ENCODE measurements at regions not wholly inside any gene's neighbourhood (a gene's known extent, or its start where the extent isn't known, plus 50 kb on each side); places are given as distances from the start of the nearest gene placed in this dataset.
"Not testable (repeated sequence)": the region's sequence is repeated elsewhere in the genome, so short reads cannot be mapped to it uniquely, and the experiment has no call there.

GRCh38 chr6:85063611-85064010 is 299.2 kb upstream of the TBX18 start:
- no peaks in the 10 kb centered on the region for H3K36me3 ChIP-seq (ENCODE audit: control insufficient read depth in 5 of 5, insufficient read depth in 5 of 5, low read length in 5 of 5)
- H3K9ac ChIP-seq (ENCODE audit: low read length in 5 of 5) = no peak overlapping the region
- no peaks in the 10 kb centered on the region for H3K27me3 ChIP-seq (ENCODE audit: control insufficient read depth in 5 of 5, insufficient read depth in 4 of 5, low read length in 5 of 5)
- H3K4me3 ChIP-seq (ENCODE audit: low read depth in 1 of 5, low read length in 5 of 5) = no peak overlapping the region
- no peak overlapping the region for H3K27ac ChIP-seq (ENCODE audit: low read depth, low read length)
- H3K4me1 ChIP-seq (ENCODE audit: control insufficient read depth in 5 of 5, insufficient read depth in 5 of 5, low read length in 5 of 5) = no peaks in the 10 kb centered on the region
- no peaks in the 10 kb centered on the region for H3K9me3 ChIP-seq (ENCODE audit: control insufficient read depth in 5 of 5, low read length in 5 of 5)

DNA sequence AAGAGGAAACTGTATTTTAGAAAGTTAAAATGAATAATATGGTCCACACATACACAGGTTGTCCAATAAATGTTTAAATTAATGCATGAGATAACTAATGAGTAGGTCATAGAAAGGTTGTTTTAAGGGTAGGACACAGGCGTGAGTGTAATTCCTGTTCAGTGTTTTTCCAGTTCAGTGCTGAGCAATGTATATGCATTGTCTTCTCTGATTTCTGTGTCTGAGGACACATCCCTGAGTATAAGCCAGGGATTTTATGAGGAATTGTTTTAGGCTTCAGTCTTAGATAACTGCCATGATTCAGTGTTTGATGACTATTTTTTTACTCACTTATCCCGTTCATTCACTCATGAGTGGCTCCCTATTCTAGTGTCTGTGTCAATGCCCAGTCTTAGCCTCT is 298.5 kb upstream of the TBX18 start:
- H3K9ac ChIP-seq (ENCODE audit: low read length in 5 of 5) = no peak overlapping the region
- H3K36me3 ChIP-seq (ENCODE audit: control insufficient read depth in 5 of 5, insufficient read depth in 5 of 5, low read length in 5 of 5) = no peaks in the 10 kb centered on the region
- H3K9me3 ChIP-seq (ENCODE audit: control insufficient read depth in 5 of 5, low read length in 5 of 5) = no peaks in the 10 kb centered on the region
- H3K27ac ChIP-seq (ENCODE audit: low read depth, low read length) = no peak overlapping the region
- no peaks in the 10 kb centered on the region for H3K27me3 ChIP-seq (ENCODE audit: control insufficient read depth in 5 of 5, insufficient read depth in 4 of 5, low read length in 5 of 5)
- no peak overlapping the region for H3K4me3 ChIP-seq (ENCODE audit: low read depth in 1 of 5, low read length in 5 of 5)
- H3K4me1 ChIP-seq (ENCODE audit: control insufficient read depth in 5 of 5, insufficient read depth in 5 of 5, low read length in 5 of 5) = no peaks in the 10 kb centered on the region

DNA sequence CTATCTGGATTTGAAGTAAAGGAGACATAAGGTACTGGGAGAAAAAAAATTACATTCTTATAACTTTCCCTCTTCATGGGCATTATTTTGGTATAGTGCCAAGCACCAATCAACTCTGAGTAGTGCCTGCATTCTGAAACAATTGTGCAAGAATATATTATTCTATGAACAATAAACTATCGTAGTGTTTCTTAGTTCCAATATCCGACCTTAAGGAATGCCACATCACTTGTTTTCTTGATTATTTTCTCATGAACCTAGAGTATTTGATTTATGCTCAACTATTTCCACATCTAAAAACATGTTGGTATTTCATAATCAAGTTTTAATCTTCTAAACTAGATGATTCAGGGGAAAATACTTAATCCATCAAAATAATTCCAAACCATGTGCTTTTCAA is 294.4 kb upstream of the TBX18 start:
- H3K9me3 ChIP-seq (ENCODE audit: control insufficient read depth in 5 of 5, low read length in 5 of 5) = no peaks in the 10 kb centered on the region
- no peak overlapping the region for H3K4me3 ChIP-seq (ENCODE audit: low read depth in 1 of 5, low read length in 5 of 5)
- H3K9ac ChIP-seq (ENCODE audit: low read length in 5 of 5) = no peak overlapping the region
- no peak overlapping the region for H3K27ac ChIP-seq (ENCODE audit: low read depth, low read length)
- no peaks in the 10 kb centered on the region for H3K27me3 ChIP-seq (ENCODE audit: control insufficient read depth in 5 of 5, insufficient read depth in 4 of 5, low read length in 5 of 5)
- H3K4me1 ChIP-seq (ENCODE audit: control insufficient read depth in 5 of 5, insufficient read depth in 5 of 5, low read length in 5 of 5) = no peaks in the 10 kb centered on the region
- H3K36me3 ChIP-seq (ENCODE audit: control insufficient read depth in 5 of 5, insufficient read depth in 5 of 5, low read length in 5 of 5) = no peaks in the 10 kb centered on the region

DNA sequence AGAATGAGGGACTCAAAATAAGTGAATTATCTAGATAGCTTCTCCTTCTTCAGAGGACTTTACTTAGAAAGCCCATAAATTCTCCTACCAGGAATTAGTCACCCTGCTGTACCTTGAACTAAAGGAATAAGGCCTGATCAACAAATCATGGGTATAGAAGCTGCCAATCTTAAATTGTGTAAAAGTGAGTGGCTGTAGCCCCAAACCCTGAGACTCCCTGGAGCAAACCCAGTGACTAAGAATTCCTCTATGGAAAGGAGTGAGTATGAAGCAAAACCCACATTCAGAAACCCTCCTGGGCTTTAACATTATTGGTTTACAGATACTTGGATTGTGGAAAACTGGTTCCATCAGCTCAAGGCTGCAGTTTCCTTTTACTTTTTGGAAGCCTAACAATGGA is 285.8 kb upstream of the TBX18 start:
- Histone ChIP-seq H3K4me1 (ENCODE audit: control insufficient read depth in 5 of 5, insufficient read depth in 5 of 5, low read length in 5 of 5) (no peaks in the 10 kb centered on the region), H3K27me3 (ENCODE audit: control insufficient read depth in 5 of 5, insufficient read depth in 4 of 5, low read length in 5 of 5) (no peaks in the 10 kb centered on the region), H3K9me3 (ENCODE audit: control insufficient read depth in 5 of 5, low read length in 5 of 5) (no peaks in the 10 kb centered on the region), H3K4me3 (ENCODE audit: low read depth in 1 of 5, low read length in 5 of 5) (no peak overlapping the region), H3K36me3 (ENCODE audit: control insufficient read depth in 5 of 5, insufficient read depth in 5 of 5, low read length in 5 of 5) (no peaks in the 10 kb centered on the region), H3K9ac (ENCODE audit: low read length in 5 of 5) (no peak overlapping the region), H3K27ac (ENCODE audit: low read depth, low read length) (no peak overlapping the region)

- Histone ChIP-seq H3K27me3 (ENCODE audit: control insufficient read depth in 5 of 5, insufficient read depth in 4 of 5, low read length in 5 of 5) (no peaks in the 10 kb centered on the region), H3K27ac (ENCODE audit: low read depth, low read length) (no peak overlapping the region), H3K4me1 (ENCODE audit: control insufficient read depth in 5 of 5, insufficient read depth in 5 of 5, low read length in 5 of 5) (no peaks in the 10 kb centered on the region), H3K9ac (ENCODE audit: low read length in 5 of 5) (no peak overlapping the region), H3K36me3 (ENCODE audit: control insufficient read depth in 5 of 5, insufficient read depth in 5 of 5, low read length in 5 of 5) (no peaks in the 10 kb centered on the region), H3K4me3 (ENCODE audit: low read depth in 1 of 5, low read length in 5 of 5) (no peak overlapping the region), H3K9me3 (ENCODE audit: control insufficient read depth in 5 of 5, low read length in 5 of 5) (no peaks in the 10 kb centered on the region)
Measured at GRCh38 chr6:85049282-85049681, 284.9 kb upstream of the TBX18 start.

- no peak overlapping the region for H3K4me3 ChIP-seq (ENCODE audit: low read depth in 1 of 5, low read length in 5 of 5)
- no peaks in the 10 kb centered on the region for H3K4me1 ChIP-seq (ENCODE audit: control insufficient read depth in 5 of 5, insufficient read depth in 5 of 5, low read length in 5 of 5)
- no peaks in the 10 kb centered on the region for H3K27me3 ChIP-seq (ENCODE audit: control insufficient read depth in 5 of 5, insufficient read depth in 4 of 5, low read length in 5 of 5)
- no peak overlapping the region for H3K9ac ChIP-seq (ENCODE audit: low read length in 5 of 5)
- H3K36me3 ChIP-seq (ENCODE audit: control insufficient read depth in 5 of 5, insufficient read depth in 5 of 5, low read length in 5 of 5) = no peaks in the 10 kb centered on the region
- H3K9me3 ChIP-seq (ENCODE audit: control insufficient read depth in 5 of 5, low read length in 5 of 5) = no peaks in the 10 kb centered on the region
- H3K27ac ChIP-seq (ENCODE audit: low read depth, low read length) = no peak overlapping the region
Measured at GRCh38 chr6:85047818-85048217, 283.4 kb upstream of the TBX18 start.

- H3K9ac ChIP-seq (ENCODE audit: low read length in 5 of 5); H3K36me3 ChIP-seq (ENCODE audit: control insufficient read depth in 5 of 5, insufficient read depth in 5 of 5, low read length in 5 of 5); H3K27ac ChIP-seq (ENCODE audit: low read depth, low read length); H3K4me3 ChIP-seq (ENCODE audit: low read depth in 1 of 5, low read length in 5 of 5); H3K27me3 ChIP-seq (ENCODE audit: control insufficient read depth in 5 of 5, insufficient read depth in 4 of 5, low read length in 5 of 5); H3K9me3 ChIP-seq (ENCODE audit: control insufficient read depth in 5 of 5, low read length in 5 of 5); H3K4me1 ChIP-seq (ENCODE audit: control insufficient read depth in 5 of 5, insufficient read depth in 5 of 5, low read length in 5 of 5): not testable (repeated sequence)
Measured at GRCh38 chr6:85045767-85046166, 281.4 kb upstream of the TBX18 start.

GRCh38 chr6:85044361-85044760 is 280.0 kb upstream of the TBX18 start:
- no peaks in the 10 kb centered on the region for H3K4me1 ChIP-seq (ENCODE audit: control insufficient read depth in 5 of 5, insufficient read depth in 5 of 5, low read length in 5 of 5)
- no peaks in the 10 kb centered on the region for H3K36me3 ChIP-seq (ENCODE audit: control insufficient read depth in 5 of 5, insufficient read depth in 5 of 5, low read length in 5 of 5)
- no peak overlapping the region for H3K9ac ChIP-seq (ENCODE audit: low read length in 5 of 5)
- no peaks in the 10 kb centered on the region for H3K27me3 ChIP-seq (ENCODE audit: control insufficient read depth in 5 of 5, insufficient read depth in 4 of 5, low read length in 5 of 5)
- H3K27ac ChIP-seq (ENCODE audit: low read depth, low read length) = no peak overlapping the region
- no peak overlapping the region for H3K4me3 ChIP-seq (ENCODE audit: low read depth in 1 of 5, low read length in 5 of 5)
- H3K9me3 ChIP-seq (ENCODE audit: control insufficient read depth in 5 of 5, low read length in 5 of 5) = no peaks in the 10 kb centered on the region

GRCh38 chr6:85041376-85041775 is 277.0 kb upstream of the TBX18 start:
- Histone ChIP-seq H3K36me3 (ENCODE audit: control insufficient read depth in 5 of 5, insufficient read depth in 5 of 5, low read length in 5 of 5) (no peaks in the 10 kb centered on the region), H3K9ac (ENCODE audit: low read length in 5 of 5) (no peak overlapping the region), H3K4me1 (ENCODE audit: control insufficient read depth in 5 of 5, insufficient read depth in 5 of 5, low read length in 5 of 5) (no peaks in the 10 kb centered on the region), H3K9me3 (ENCODE audit: control insufficient read depth in 5 of 5, low read length in 5 of 5) (no peaks in the 10 kb centered on the region), H3K27ac (ENCODE audit: low read depth, low read length) (no peak overlapping the region), H3K27me3 (ENCODE audit: control insufficient read depth in 5 of 5, insufficient read depth in 4 of 5, low read length in 5 of 5) (no peaks in the 10 kb centered on the region), H3K4me3 (ENCODE audit: low read depth in 1 of 5, low read length in 5 of 5) (no peak overlapping the region)

GRCh38 chr6:85037221-85037620 is 272.8 kb upstream of the TBX18 start:
- Histone ChIP-seq H3K36me3 (ENCODE audit: control insufficient read depth in 5 of 5, insufficient read depth in 5 of 5, low read length in 5 of 5) (no peaks in the 10 kb centered on the region), H3K27ac (ENCODE audit: low read depth, low read length) (no peak overlapping the region), H3K4me1 (ENCODE audit: control insufficient read depth in 5 of 5, insufficient read depth in 5 of 5, low read length in 5 of 5) (no peaks in the 10 kb centered on the region), H3K9me3 (ENCODE audit: control insufficient read depth in 5 of 5, low read length in 5 of 5) (peaks cover 0 to 10% (median 7%) of the 10 kb centered on the region in 5 donors), H3K4me3 (ENCODE audit: low read depth in 1 of 5, low read length in 5 of 5) (no peak overlapping the region), H3K9ac (ENCODE audit: low read length in 5 of 5) (no peak overlapping the region), H3K27me3 (ENCODE audit: control insufficient read depth in 5 of 5, insufficient read depth in 4 of 5, low read length in 5 of 5) (no peaks in the 10 kb centered on the region)

DNA sequence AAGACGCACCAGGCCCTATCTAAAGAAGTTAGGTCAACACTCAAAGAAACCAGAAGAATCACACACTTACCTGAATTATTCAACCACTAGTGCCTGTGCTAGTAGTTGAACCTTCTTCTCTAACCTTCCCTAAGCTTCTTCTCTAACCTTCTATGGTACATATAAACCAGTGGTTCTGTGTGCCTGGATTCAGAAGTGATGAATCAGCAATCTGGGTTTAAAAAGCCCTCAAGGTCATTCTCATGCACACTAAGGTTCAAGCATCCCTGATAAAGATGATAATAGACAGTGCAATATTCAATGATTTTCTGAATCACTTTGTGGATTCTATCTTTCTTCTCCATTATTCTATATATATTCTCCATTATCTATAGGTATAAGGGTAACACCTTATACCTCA is 271.4 kb upstream of the TBX18 start:
- H3K4me1 ChIP-seq (ENCODE audit: control insufficient read depth in 5 of 5, insufficient read depth in 5 of 5, low read length in 5 of 5) = no peaks in the 10 kb centered on the region

More for the DNA sequence above, 271.4 kb upstream of the TBX18 start:
- Histone ChIP-seq H3K4me3 (ENCODE audit: low read depth in 1 of 5, low read length in 5 of 5) (no peak overlapping the region), H3K27ac (ENCODE audit: low read depth, low read length) (no peak overlapping the region), H3K9me3 (ENCODE audit: control insufficient read depth in 5 of 5, low read length in 5 of 5) (peaks cover 0 to 10% (median 7%) of the 10 kb centered on the region in 5 donors), H3K27me3 (ENCODE audit: control insufficient read depth in 5 of 5, insufficient read depth in 4 of 5, low read length in 5 of 5) (no peaks in the 10 kb centered on the region), H3K9ac (ENCODE audit: low read length in 5 of 5) (no peak overlapping the region), H3K36me3 (ENCODE audit: control insufficient read depth in 5 of 5, insufficient read depth in 5 of 5, low read length in 5 of 5) (no peaks in the 10 kb centered on the region)

All from subcutaneous abdominal adipose tissue (tissue), 5 donors.